Fibroblast of the aortic adventitia (primary cell): ENCODE measurements at regions not wholly inside any gene's neighbourhood (a gene's known extent, or its start where the extent isn't known, plus 50 kb on each side); places are given as distances from the start of the nearest gene placed in this dataset.

Experiments
- DNase-seq: peaks from one replicate; pipeline ENCODE4 v3.0.0-alpha.2; 2010; ENCODE audit warnings: low read depth
- H3K4me3 ChIP-seq: 2 replicates; pipeline ENCODE4 v1.5.1; 2011; ENCODE audit warnings: low read depth, mild to moderate bottlenecking, control low read depth, low read length, moderate library complexity
- CTCF ChIP-seq: IDR thresholded peaks from 2 replicates; pipeline ENCODE4 v1.5.1; 2011; ENCODE audit warnings: mild to moderate bottlenecking, low read length, control low read depth, inconsistent platforms; ENCODE audit not compliant: insufficient read depth

- no peak overlapping the region for H3K4me3 ChIP-seq
- no peak for TF ChIP-seq CTCF
- DNase-seq: no peak
Observed at GRCh38 chr2:100639588-100640390, 77.0 kb downstream of the PDCL3 start.

- TF ChIP-seq CTCF: no peak
- DNase-seq: no peak
- H3K4me3 ChIP-seq: no peak overlapping the region
Observed at GRCh38 chr2:100640431-100641124, 77.8 kb downstream of the PDCL3 start.

- H3K4me3 ChIP-seq: no peak overlapping the region
- no peak for TF ChIP-seq CTCF
- no peak for DNase-seq
Observed at GRCh38 chr2:100641125-100641435, 78.3 kb downstream of the PDCL3 start.

- TF ChIP-seq CTCF: no peak
- no peak overlapping the region for H3K4me3 ChIP-seq
- DNase-seq: no peak
Observed at GRCh38 chr2:100642425-100642824, 79.6 kb downstream of the PDCL3 start.

GRCh38 chr2:100643467-100643866 lies 80.7 kb downstream of the PDCL3 start:
- no peak overlapping the region for H3K4me3 ChIP-seq
- DNase-seq: no peak
- TF ChIP-seq CTCF: no peak

- H3K4me3 ChIP-seq: no peak overlapping the region
- DNase-seq: no peak
- no peak for TF ChIP-seq CTCF
Observed at GRCh38 chr2:100643906-100644501, 81.2 kb downstream of the PDCL3 start.
